GM10248 (cell line): ENCODE measurements at regions not wholly inside any gene's neighbourhood (a gene's known extent, or its start where the extent isn't known, plus 50 kb on each side); places are given as distances from the start of the nearest gene placed in this dataset.
"Not testable (repeated sequence)": the region's sequence is repeated elsewhere in the genome, so short reads cannot be mapped to it uniquely, and the experiment has no call there.

Experiments used
- CTCF ChIA-PET: fragments of 300-600 bp; sonication (Branson Sonifier 250); formaldehyde crosslinking; extraction: SDS; loops from one replicate; lab custom pipeline; 2021; ENCODE audit warnings: antibody characterized with exemption; lab: Yijun Ruan, JAX
- POLR2A ChIA-PET: fragments of 350-650 bp; sonication (Branson Sonifier 250); formaldehyde crosslinking; extraction: SDS; loops from one replicate; lab custom pipeline; 2020; ENCODE audit warnings: antibody characterized with exemption; lab: Yijun Ruan, JAX
- DNase-seq: peaks from one replicate; pipeline ENCODE4 v3.0.0; 2012; ENCODE audit errors: extremely low spot score
- TF ChIP-seq, protein P1 (sequence below): IDR thresholded peaks from 2 replicates; pipeline ENCODE4 v1.5.1; 2012; ENCODE audit warnings: mild to moderate bottlenecking, low read depth; ENCODE audit errors: extremely low read depth, missing control alignments, control extremely low read depth

DNA sequence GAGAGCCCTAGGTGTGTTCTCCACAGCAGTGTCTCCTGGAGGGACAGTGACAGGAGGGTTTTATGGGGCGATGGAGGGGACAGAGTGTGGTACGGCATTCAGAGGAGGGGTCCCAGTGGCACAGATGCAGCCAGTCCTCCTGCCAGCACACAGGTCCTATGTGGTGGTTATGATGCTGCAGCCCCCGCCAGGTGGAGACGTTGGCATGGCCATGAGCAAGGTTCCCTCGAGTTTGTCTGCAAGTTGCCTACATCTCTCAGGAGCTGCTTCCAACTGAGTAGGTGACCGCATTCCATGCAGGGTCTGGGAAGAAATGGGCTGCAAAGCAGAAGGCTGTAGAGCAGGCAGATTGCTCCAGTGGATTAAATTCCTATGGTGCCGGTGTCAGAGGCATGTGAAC lies 646.0 kb downstream of the TBC1D22A start:
- no peak for DNase-seq
- CTCF ChIA-PET: no interaction called here
- POLR2A ChIA-PET: no interaction called here
- TF ChIP-seq, protein P1, sequence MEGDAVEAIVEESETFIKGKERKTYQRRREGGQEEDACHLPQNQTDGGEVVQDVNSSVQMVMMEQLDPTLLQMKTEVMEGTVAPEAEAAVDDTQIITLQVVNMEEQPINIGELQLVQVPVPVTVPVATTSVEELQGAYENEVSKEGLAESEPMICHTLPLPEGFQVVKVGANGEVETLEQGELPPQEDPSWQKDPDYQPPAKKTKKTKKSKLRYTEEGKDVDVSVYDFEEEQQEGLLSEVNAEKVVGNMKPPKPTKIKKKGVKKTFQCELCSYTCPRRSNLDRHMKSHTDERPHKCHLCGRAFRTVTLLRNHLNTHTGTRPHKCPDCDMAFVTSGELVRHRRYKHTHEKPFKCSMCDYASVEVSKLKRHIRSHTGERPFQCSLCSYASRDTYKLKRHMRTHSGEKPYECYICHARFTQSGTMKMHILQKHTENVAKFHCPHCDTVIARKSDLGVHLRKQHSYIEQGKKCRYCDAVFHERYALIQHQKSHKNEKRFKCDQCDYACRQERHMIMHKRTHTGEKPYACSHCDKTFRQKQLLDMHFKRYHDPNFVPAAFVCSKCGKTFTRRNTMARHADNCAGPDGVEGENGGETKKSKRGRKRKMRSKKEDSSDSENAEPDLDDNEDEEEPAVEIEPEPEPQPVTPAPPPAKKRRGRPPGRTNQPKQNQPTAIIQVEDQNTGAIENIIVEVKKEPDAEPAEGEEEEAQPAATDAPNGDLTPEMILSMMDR: no peak

DNA sequence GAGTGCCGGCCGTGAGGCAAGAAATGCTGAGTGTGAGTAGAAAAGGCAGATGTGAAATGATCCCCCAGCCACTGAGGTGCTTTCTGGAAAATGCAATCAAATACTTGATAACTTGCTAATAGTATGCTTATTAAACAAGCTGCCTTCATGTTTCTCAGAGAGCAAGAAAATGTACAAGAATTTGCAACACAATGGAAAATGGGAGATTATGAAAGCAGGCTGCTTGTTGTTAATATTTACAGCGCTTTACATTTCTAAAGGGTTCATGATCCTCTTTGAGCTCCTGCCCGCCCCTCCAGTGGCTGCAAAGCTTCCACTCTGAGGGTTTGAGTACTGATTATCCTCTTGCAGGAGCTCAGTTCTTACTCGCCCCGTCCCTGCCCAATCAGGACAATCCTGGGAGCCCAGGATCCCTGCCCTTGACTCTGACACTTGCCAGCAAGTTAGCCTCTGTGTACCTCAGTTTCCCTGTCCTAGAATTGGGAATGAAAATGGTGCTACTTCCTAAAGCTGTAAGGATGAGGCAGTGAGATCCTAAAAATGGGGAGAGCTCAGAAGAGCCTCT lies 645.1 kb downstream of the TBC1D22A start:
- ChIA-PET POLR2A (no interaction called here), CTCF (no interaction called here)
- TF ChIP-seq, protein P1: no peak
- DNase-seq: no peak

DNA sequence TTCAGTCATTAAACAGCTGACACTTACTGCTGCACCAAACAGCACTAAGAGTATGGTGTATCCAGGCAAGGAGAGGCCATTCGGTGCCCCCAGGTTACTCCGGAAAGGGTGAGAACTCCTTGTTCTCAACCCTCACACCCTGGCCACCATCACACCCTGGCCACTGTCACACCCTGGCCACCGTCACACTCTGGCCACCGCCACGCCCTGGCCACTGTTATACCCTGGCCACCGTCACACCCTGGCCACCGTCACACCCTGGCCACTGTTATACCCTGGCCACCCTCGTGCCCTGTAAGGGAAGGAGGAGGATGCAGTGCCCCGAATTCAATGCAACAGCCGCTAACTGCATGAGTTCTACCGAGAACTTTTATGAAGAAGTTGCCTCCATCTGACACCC lies 644.4 kb downstream of the TBC1D22A start:
- ChIA-PET CTCF (no interaction called here), POLR2A (no interaction called here)
- no peak for DNase-seq
- TF ChIP-seq, protein P1: no peak

DNA sequence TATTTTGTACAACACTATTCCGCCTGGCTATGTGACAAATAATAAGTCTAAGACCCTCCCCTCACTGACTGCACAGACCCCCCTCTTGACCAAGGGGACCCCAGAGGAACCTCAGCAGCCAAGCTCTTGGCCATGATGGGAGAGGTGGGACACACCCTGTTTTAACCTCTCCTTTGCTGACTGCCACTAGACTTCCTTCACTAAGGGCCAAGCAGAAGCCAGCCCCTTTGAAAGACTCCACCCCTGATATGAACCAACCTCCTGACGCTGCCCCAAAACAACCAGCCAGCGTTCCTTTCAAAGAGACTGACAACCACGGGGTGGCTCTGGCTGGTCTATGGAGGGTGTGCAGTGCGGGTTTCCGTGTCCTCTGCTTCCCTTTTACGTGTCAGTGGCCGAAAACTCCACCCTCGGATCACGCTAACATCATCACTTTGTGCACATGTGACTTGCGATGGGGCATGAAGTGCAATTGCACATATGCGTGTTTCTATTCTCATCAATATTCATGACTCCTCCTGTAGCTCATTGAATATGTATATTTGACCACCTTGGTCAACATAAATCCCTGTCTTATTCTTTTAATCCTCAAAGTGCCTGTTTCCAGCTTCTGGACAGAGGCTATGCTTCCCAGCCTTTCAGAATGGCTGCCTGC lies 643.9 kb downstream of the TBC1D22A start:
- no peak for DNase-seq
- CTCF ChIA-PET: no interaction called here
- TF ChIP-seq, protein P1: no peak
- POLR2A ChIA-PET: no interaction called here

DNA sequence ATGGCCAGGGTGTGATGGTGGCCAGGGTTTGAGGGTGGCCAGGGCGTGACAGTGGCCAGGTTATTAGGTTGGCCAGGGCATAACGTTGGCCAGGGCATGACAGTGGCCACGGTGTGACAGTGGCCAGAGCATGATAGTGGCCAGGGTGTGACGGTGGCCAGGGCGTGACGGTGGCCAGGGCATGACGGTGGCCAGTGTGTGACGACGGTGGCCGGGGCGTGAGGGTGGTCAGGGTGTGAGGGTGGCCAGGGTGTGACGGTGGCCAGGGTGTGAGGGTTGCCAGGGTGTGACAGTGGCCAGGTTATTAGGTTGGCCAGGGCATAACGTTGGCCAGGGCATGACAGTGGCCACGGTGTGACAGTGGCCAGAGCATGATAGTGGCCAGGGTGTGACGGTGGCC lies 642.8 kb downstream of the TBC1D22A start:
- POLR2A ChIA-PET, CTCF ChIA-PET, DNase-seq: not testable (repeated sequence)

DNA sequence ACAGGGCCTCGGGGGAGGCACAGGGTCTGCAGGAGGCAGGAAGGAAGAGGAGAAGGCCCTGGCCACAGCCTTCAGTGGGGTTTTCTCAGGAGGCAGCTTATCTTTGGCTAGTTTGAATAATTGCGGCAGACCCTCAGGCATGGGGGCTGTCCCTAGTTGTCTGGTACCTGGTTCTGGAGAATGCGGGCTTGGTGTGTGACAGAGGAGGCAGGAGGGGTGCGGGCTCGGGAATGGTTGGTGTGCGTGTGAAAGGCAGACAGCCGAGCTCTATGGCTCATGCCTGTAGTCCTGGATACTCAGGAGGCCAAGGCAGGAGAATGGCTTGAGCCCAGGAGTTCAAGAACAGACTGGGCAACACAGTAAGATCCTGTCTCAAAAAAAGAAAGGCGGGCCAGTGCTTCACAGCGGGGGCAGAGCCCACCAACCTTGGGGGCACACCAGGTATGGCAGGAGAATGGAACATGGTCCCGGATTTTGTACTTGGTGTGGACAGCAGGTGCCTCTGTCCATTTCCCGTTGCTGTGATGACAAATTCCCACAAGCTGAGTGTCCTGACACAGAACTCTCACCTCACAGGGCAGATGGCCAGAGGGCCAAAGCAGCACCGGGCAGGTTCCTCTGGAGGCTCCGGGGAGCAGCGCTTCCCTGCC lies 640.6 kb downstream of the TBC1D22A start:
- DNase-seq: no peak
- TF ChIP-seq, protein P1: no peak
- ChIA-PET CTCF (interaction anchor here (1.0 kb wide), 1 partner anchor 435 kb away, joined by 3 read pairs; no protein-coding TSS in a partner anchor), POLR2A (no interaction called here)
